SH-SY5Y (cell line): ENCODE measurements at regions not wholly inside any gene's neighbourhood (a gene's known extent, or its start where the extent isn't known, plus 50 kb on each side); places are given as distances from the start of the nearest gene placed in this dataset.

ENCODE experiments used
- GATA2 ChIP-seq: IDR thresholded peaks from 2 replicates; pipeline ENCODE4 v1.6.1; 2011; ENCODE audit warnings: mild to moderate bottlenecking, low read depth, low read length
- GATA3 ChIP-seq: IDR thresholded peaks from 2 replicates; pipeline ENCODE4 v1.6.1; 2011; ENCODE audit warnings: low read depth, mild to moderate bottlenecking, low read length, moderate library complexity

- TF ChIP-seq GATA2 (no peak), GATA3 (no peak)
These were observed 74.8 kb upstream of the GPRIN3 start for GRCh38 chr4:89382439-89382838.
